ENCODE measurements at regions not wholly inside any gene's neighbourhood (a gene's known extent, or its start where the extent isn't known, plus 50 kb on each side); places are given as distances from the start of the nearest gene placed in this dataset.

DNA sequence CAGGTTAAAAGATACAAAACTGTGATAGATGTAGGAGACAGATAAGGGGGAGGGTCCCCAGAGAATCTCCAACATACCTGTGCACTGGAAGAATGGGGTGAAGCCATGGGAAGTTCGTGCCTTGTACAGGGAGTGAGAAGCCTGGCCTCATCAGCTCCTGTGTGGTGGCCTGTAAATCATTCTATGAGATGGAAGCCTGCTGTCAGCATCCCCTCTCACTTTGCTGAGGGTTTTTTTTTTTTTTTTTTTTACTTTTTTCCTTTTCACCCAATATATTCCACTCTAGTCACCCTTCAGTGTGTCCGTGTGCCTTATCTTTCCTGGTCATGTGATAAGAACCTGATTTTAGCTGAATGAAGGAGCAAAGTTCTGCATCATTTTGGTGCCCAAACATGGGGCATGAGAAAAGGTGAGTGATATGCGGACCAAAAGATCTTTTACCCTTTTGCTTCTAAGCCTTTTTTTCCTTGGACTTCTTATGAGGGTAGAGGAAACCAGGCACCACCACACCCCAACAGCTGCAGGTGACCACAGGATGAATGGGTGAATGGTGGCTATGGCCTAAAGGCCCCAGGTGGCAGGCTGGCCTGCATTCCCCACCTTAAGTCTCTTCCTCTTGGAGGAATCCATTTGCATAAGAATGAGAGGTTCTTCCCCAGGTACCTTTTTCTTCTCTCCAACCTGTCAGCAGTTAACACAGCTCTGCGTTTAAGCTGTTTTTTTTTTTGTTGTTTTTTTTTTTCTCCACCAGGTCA, 1345.0 kb downstream of the NSUN3 start:
- no peak for DNase-seq

DNA sequence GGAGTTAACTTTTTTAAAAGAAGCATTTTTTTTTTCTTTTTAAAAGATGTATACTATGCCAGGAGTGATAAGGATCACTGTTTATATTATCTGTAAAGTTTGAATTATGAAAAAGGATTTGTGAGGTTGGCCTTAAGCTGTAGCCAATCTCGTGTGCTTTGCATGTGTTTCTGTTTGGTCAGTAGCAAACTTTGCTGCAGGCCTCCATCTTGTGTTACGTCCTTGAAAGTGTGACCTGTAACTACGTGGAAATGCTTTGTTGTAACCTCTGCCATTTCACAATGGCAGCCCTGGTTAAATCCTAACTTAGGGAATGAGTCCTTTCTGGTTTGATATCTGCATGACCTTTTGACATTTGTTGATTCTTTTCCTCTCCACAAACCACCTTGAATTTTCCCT, 1345.6 kb downstream of the NSUN3 start:
- no peak for DNase-seq

DNA sequence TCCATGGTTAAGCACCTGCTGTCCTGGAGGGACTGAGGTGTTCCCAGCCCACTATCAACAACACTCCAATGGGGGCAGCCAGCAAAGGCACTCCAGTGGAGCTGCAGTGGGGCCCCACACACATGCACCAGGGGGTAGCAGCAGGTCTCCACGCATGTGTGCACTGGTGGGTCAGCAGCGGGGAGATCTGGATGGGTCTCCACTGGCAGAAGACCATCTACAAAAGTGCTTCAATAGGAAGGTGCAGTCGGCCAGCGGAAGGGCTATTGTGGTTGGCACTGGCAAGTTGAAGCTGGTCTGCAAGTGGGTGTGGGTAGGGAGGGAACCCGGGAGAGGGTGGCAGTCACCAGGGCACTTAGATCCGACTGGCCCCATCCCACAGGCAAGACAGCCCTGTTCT, 1355.4 kb downstream of the NSUN3 start:
- DNase-seq = no peak

DNA sequence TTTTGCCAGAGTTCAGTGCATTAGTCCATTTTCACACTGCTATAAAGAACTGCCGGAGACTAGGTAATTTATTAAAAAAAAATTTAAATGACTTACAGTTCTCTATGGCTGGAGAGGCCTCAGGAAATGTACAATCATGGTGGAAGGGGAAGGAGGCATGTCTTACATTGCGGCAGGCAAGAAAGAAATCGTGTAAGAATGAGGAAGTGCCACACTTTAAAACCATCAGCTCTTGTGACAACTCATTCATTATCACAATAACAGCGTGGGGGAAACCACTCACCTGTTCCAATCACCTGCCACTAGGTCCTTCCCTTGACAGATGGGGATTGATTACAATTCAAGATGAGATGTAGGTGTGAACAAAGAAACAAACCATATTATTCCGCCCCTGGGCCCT, 1361.4 kb downstream of the NSUN3 start:
- peak; percentile 39 for DNase-seq

DNA sequence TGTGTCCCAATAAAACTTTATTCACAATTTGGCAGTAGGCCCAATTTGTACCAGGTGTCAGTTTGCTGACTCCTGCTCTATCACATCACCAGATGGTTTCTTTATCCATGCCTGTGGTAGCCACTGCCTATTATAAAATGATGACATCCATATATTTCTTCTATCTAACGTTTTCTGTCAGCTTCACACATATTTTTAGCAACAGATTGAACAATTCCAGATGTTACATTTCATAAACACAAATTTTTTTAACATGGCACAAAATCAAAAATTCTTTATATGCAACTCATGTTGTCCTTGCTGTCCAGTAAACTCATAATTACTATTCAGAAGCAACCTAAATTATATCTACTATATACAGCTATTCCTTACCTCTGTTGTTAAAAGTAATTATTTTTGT, 1371.6 kb downstream of the NSUN3 start:
- no peak for DNase-seq

DNA sequence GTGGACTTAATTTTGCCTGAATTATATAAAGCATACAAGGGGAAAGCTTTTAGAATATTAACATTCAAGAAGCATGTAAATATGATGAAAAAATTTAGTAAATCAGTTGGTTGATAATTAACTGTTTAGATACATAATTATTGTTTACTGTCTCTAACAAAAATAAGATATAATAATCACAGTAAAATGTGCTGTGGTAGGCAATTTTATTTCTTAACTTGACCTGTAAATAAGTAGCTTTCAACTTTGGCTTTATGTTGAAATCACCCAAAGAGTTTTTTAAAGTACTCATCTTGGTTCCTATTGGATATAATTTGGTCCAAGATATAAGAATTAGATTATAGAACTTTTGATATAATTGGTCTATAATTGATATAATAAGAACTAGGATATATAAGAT, 1374.5 kb downstream of the NSUN3 start:
- DNase-seq = no peak

DNA sequence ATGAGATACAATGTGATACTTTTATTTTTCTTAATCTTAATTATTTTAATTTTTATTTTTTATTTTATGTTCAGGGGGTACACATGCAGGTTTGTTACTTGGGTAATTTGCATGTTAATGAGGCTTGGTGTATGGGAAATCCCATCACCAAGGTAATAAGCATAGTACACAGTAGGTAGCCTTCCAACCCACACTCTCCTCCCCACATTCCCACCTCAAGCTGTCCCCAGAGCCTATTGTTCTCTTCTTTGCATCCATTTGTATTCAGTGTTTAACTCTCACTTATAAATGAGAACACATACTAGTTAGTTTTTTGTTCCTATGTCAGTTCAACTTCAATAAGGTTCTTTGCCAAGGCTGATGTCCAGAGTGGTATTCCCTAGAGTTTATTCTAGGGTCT, 1375.4 kb downstream of the NSUN3 start:
- DNase-seq = no peak

DNA sequence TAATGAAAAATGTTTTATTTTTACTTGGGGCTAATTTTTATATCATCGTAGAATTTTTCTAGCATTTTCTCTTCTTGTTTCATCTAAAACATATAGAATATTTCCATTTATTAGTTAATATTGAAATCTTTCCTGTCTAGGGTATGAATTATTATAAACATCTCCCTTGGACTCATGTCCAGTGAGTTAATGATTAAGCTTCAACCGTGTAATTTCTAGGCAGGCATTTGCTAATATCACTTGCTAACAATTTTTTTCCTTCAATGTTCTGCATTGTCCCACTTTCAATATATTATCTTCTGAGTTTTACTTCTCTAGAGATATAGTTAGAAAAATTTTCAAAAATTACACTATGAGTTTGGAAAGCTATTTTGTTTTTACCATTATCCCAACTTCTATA, 1371.6 kb upstream of the EPHA6 start:
- DNase-seq = no peak

DNA sequence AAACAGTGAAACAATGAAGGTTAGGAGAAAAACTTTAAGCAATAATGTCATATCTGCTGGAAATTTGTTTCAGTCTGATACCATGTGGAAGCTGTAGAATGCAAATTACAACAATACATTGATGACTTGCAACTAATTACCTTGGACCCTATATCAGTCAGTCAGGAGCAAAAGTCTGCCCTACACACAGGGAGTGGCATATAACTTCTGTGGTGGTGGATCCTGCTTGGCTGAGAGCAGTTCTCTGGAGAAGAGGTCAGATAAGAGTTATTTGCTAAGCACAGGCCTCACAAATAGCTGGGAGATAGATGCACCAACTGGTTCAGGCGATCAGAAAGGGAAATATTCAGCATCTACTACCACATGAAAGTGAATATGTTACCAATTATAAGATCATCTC, 1364.6 kb upstream of the EPHA6 start:
- DNase-seq = no peak

DNA sequence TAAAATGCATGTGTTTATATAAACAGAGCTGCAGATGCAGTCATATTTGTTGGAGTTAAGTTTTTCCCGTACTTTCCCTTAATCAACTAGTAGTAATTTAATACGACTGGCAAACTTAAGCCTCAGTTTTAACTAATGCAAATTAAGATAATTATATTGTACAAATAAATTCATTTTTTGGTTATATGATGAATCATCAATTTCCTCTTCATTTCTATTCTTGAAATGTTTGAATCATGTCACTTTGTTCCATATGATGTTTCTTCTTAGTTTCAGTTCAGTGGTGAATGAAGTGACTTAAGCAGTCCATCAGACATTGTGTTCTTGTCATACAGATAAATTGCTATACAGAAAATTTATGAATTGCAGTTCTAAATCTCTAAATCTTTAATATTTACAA, 1361.2 kb upstream of the EPHA6 start:
- DNase-seq = no peak

DNA sequence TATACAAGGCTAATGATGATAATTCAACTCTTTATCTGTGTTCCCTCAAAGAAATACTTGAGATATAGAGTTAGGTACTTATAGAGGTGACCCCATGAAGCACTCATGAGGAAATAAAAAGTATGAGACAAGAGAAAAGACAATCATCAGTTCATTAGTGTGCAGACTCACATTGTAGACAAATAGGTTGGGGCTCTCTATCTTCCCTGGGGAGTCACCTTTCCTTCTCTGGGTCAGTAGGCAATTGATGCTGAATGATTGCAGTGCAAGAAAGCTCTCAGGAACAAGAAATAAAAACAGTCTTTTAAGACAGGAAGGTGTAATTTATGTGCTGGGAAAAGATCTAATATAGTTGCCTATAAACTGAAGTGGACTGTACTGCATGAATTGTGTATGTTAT, 1357.6 kb upstream of the EPHA6 start:
- no peak for DNase-seq

DNA sequence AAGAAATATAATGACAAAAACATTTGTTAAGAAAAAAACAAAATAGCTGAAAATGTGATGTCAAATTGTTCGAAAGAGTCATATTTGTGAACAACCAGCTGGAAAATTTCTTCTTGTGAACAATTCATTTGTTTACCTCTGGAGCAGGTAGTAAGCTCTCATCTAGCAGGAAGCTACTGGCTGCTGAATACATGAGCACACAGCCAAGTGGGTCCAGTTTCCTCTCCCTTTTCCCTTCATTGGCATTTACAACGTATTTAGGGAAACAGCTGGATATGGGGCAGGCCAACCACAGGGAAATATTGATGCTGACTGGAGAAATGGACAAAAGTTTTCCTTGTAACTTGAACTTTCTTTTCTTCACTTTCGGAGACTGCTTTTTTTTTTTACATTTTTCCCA, 1354.7 kb upstream of the EPHA6 start:
- DNase-seq = no peak

DNA sequence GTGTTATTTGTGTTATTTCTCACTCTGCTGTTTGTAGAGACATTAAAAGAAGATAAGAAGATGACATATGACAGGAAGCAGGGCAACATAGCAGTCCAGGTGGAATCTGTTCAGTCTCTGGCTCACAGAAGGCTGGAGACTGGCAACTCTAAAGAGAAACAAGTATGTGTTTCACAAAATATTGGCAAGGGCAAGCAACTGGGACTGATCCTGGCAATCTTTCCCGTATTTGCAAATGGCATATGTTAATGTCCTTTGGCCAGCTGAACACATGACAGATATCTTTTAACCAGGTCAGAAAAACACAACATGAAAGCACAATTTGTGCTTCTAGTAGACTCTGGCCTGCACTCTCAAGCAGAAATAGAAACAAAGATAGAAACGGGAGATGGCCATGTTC, 1354.1 kb upstream of the EPHA6 start:
- DNase-seq = no peak

DNA sequence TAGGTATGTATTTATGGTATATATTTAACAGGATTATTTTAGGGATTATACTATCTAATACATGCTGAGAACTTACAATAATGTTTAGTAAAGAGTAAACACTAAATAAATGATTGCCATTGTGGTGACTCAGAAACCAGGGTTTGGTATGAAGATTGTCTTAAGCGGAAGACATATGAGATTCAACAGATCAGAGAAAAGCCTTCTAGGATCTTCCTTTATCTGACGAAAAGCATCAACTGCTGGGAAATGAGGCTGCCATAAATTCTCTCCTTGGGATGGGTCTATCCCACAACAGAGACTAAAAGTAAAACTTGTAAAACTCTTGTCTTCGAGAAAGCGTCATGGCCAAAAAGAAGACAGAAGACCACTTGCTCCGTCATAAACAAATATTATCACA, 1352.2 kb upstream of the EPHA6 start:
- no peak for DNase-seq

DNA sequence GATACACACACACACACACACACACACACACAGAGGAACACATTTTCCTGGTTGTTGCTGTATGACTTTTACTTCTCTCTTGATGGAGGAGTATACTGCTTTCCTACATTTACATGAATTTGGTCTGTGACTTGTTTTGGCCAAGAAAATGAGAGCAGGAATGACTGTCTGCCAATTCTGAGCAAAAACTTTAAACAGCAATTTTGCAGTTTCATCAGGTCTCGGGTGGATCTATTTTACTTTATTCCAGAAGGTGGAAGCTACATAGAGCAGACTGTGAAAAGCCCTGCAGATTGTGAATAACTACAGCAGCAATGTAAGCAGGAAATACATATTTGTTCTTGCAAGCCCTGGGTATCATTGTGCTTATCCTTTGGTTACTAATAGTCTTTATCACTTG, 1350.0 kb upstream of the EPHA6 start:
- no peak for DNase-seq

DNA sequence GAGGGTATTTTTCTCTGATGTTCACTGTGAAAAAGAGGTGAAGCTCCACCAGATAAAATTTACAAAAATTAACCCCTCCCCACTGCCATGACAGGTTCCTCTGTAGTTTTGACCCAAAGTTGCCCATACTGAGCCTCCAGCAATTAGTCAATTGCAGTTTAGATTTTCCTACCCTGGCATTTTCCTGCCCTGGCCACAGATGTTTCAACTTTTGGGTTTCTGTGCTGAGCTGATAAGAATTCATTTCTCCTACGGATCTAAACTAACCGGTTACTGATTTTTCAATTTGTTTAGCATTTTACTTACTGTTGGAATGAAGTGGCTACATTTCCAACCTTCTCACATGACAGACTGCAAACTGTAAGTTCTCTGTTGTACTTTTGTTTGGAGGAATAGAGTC, 1346.1 kb upstream of the EPHA6 start:
- peak; percentile 52 for DNase-seq

DNA sequence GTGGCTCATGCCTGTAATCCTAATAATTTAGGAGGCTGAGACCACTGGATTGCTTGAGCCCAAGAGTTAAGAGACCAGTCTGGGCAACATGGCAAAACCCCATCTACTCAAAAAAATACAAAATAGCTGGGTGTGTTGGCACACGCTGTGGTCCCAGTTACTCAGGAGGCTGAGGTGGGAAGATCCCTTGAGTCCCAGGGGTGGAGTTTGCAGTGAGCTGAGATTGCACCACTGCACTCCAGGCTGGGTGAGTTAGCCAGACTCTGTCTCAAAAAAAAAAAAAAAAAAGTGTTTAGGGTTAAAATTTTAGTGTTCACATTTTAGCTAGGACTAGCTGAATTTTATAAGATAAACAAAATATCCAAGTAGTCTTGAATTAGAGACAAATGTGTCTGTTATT, 1340.1 kb upstream of the EPHA6 start:
- no peak for DNase-seq

DNA sequence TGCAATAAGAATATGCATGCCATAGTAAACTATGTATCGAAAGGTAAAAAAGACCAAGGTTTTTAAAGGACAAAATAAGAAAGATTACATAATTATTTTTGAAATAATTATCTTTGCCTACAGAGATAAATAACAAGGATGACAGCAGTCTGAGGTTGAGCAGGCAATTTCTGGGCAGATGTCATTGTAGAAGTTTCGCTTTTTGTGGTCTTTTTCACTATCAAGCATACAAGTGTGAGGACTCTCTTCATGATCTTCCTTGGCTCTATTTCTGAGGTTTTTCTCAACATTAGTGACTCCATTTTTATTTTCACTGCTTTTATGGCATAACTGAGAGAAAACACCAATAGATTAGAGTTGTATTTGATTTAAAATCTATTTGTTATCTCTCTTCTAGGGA, 1337.9 kb upstream of the EPHA6 start:
- no peak for DNase-seq

DNA sequence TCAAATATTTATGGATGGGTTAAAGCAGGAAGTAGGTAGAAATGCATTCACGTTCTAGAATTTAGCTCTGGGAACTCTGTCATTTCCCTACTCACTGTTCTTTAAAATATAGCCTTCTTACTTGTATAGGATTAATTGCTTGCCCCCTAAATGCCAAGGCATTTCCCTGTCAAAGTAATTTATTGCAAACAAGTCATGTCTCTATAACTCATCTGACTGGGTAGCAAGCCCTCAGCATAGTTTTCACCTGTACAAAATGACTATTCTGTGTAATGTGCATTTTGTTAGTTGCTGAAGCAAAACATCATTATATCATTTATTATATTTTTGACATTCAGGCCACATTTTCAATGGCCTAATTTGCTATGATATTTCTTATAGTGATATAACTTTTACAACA, 1308.2 kb upstream of the EPHA6 start:
- DNase-seq = no peak

DNA sequence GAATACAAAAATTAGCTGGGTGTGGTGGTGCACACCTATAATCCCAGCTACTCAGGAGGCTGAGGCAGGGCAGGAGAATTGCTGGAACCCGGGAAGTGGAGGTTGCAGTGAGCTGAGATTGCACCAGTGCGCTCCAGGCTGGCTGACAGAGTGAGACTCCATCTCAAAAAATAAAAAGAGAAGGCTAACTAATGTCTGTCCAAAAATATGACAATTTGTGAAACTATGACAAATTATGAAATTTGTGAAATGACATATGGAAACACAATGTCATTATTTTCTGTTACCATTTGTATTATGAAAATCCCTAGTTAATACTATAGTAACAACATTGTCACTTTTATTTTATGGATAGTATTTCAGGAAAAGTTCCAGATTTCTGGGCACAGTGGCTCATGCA, 1306.3 kb upstream of the EPHA6 start:
- no peak for DNase-seq

DNA sequence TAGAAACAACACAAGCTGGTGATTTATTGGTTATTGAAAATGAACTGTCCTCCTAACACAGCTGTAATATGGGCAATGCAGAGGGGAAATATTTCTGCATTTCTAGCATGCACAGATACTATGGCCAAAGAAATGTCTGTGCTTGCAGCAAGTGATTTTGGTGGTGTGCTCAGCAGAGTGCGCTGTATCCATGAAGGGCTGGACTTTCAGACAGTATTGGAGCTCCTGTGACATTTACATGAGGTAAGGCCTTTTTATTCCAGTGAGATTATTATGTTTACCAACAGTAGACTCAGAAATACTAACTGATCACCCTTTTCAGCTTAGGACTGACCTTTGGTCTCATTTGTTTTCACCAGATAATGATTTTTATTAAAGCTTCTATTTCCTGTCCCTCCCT, 1302.6 kb upstream of the EPHA6 start:
- no peak for DNase-seq

DNA sequence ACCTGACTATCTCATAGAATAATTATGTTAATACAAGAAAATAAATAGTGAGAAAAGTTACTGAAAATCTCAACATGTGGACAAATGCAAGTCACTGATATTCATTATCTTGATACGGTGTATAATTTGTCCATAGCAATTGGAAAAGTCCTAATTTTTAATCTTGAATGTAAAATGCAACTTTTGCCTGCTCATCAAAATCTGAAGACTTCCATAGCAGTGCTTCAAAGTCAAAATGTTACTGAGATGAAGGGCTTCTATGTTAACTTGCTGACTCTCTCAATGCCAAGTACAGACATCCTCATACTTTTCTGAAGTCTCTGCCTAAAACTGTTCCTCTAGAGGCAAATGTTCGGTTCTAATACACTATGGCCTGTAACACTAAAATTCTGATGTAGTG, 1300.1 kb upstream of the EPHA6 start:
- DNase-seq = no peak

DNA sequence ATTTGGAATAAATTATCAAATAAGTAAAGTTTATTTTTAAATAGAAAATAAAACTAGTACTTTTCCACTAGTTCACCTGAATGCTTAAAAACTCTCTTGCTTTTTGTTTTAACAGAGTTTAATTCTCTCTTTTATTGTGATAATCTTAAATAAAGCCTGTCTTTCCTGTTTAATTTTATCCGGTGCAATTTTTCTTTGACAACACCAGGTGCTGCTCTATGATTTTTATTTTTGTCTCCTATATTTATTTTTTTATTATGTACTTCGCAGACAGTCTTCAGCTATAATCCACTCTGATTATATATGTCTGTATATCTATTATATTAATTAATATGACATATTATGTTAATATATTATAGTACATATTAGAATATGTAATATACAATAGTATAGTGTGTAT, 1293.0 kb upstream of the EPHA6 start:
- DNase-seq = no peak

DNA sequence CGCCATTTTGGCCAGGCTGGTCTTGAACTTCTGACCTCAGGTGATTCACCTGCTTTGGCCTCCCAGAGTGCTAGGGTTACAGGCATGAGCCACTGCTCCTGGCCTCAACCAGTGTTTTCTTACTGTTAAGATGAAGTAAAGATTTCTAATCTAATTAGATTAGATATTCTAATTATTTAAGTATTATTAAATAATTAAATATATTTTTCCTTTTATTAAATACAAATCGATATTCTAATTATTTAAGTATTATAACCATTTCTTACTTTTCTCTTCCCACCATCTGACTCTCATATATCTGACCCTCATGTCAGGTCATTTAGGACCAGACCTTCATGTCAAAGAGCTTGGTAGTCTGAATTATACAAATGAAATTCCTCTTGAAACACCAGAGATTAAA, 1291.9 kb upstream of the EPHA6 start:
- no peak for DNase-seq

DNA sequence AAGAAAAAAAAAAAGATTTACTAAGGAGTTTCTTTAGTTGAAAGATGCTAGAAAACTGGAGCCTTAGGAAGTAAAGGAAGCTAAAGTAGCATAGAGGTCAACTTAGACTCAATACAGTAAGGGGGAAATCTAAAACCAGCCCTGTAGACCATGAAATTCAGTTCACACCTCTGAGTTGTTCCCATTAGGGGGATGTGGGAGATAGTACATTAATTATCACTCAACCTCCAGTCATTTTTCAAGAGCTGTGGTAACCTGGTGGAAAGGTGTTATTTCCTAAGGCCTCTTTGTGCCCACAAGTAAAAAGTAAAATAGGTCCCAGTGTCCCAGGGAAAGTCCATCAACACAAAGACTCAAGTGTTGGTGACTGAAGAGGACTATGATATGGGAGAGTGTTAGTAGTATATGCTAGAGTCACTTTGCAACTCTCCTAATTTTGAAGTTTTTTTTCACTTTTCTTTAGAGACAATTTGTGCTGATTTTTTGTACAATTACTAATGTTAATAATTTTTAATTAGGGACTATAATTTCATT, 1274.4 kb upstream of the EPHA6 start:
- DNase-seq = no peak

Measured in hematopoietic multipotent progenitor cell treated with erythropoietin and hydrocortisone succinate and interleukin-3 and kit ligand, for 4 days (in vitro differentiated cells).